ENCODE measurements at regions not wholly inside any gene's neighbourhood (a gene's known extent, or its start where the extent isn't known, plus 50 kb on each side); places are given as distances from the start of the nearest gene placed in this dataset.

DNA sequence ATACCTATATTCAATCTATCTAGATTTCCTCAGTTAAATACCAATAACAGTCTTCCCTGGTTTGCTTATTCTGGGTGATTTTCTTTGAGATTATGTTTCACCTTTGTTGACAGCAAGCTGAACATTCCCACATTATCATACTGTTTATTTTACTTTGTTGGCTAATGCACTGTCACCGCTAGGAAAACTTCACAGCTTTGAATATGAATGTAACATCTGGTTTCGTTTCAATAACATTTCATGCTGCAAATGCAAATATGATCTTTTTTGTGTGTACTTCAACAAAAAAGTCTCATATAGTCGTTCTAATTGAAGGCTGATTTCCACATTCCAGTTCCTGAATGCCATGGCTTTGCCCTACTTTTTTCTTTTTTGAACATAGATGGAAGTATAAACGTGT lies 946.3 kb upstream of the GHITM start:
- no peak overlapping the region for H3K27ac ChIP-seq (ENCODE audit: low read depth, low read length)
- no peak overlapping the region for H2BK5ac ChIP-seq (ENCODE audit: low read depth, low read length)
- H3K23ac ChIP-seq (ENCODE audit: insufficient read length): no peak overlapping the region
- H3K4me1 ChIP-seq (replicated peaks in 1 of 4; ENCODE audit: control insufficient read depth in 3 of 4, insufficient read depth in 4 of 4, low read length in 3 of 4): no peaks in the 10 kb centered on the region
- no peaks in the 10 kb centered on the region for H3K27me3 ChIP-seq (replicated peaks in 1 of 4; ENCODE audit: control insufficient read depth in 3 of 4, extremely low read depth in 1 of 4, insufficient read depth in 3 of 4, low read length in 3 of 4)
- H3K56ac ChIP-seq (replicated peaks; ENCODE audit: insufficient read length, low read depth, low read length): no peak overlapping the region
- H3K4me2 ChIP-seq (ENCODE audit: insufficient read depth in 1 of 2, low read depth in 2 of 2, low read length in 2 of 2): no peak overlapping the region
- H2AFZ ChIP-seq (ENCODE audit: low read length): no peak overlapping the region
- H3K79me1 ChIP-seq (ENCODE audit: low read depth, low read length): no peaks in the 10 kb centered on the region
- H2BK20ac ChIP-seq (ENCODE audit: low read length): no peak overlapping the region
- no peak overlapping the region for H4K5ac ChIP-seq (ENCODE audit: insufficient read length, low read depth, low read length)
- H2BK120ac ChIP-seq (replicated peaks; ENCODE audit: low read depth, low read length): no peak overlapping the region
- 49% methylated on average over 4 of the region's 4 CpGs; no CpG with 5 or more reads in 1 of the 2 experiments for WGBS, 2 experiments (ENCODE audit: extremely low coverage in 1 of 2, insufficient coverage in 1 of 2, insufficient read length in 1 of 2, insufficient replicate concordance in 2 of 2, low coverage in 1 of 2, low lambda C conversion rate in 2 of 2, missing lambda C conversion rate in 1 of 2)
- H3K9ac ChIP-seq (replicated peaks in 1 of 4; ENCODE audit: extremely low read depth in 1 of 4, low read depth in 3 of 4, low read length in 3 of 4): no peak overlapping the region
- no peak for FAIRE-seq
- H3K36me3 ChIP-seq (ENCODE audit: control insufficient read depth in 2 of 4, insufficient read depth in 4 of 4, low read length in 3 of 4): no peaks in the 10 kb centered on the region
- H3K79me2 ChIP-seq (ENCODE audit: control insufficient read depth in 1 of 2, insufficient read depth in 2 of 2, low read length in 2 of 2): no peaks in the 10 kb centered on the region
- H2BK12ac ChIP-seq (ENCODE audit: low read depth, low read length): no peak overlapping the region
- DNase-seq (ENCODE audit: low read depth in 1 of 2, low spot score in 2 of 2): no peak
- H2BK15ac ChIP-seq (ENCODE audit: low read length): no peak overlapping the region
- CTCF ChIA-PET (ENCODE audit: partially characterized antibody): no interaction called here
- no peak overlapping the region for H2AK5ac ChIP-seq (ENCODE audit: low read depth, low read length)
- no peak overlapping the region for H3K18ac ChIP-seq (ENCODE audit: extremely low read depth, low read length)
- TF ChIP-seq CBX8 (IDR thresholded peaks at IDR 0.05; ENCODE audit: borderline replicate concordance, low read depth, low read length) (no peak), TAF7 (optimal IDR thresholded peaks at IDR 0.05; ENCODE audit: borderline replicate concordance, low read depth, low read length) (no peak), SP1 (IDR thresholded peaks at IDR 0.05; ENCODE audit: low read depth, low read length) (no peak), KDM5A (IDR thresholded peaks at IDR 0.05; ENCODE audit: low read length) (no peak)
- no peak overlapping the region for H4K91ac ChIP-seq (replicated peaks; ENCODE audit: insufficient read length, low read length)
- no peak overlapping the region for H3K14ac ChIP-seq (ENCODE audit: insufficient read length)
- H4K20me1 ChIP-seq (replicated peaks in 1 of 2; ENCODE audit: control insufficient read depth in 1 of 2, insufficient read depth in 2 of 2, low read length in 2 of 2): no peaks in the 10 kb centered on the region
- H4K8ac ChIP-seq (ENCODE audit: extremely low read depth, insufficient read depth, low read length): no peak overlapping the region
- no peak overlapping the region for H3K4ac ChIP-seq (replicated peaks; ENCODE audit: insufficient read length, low read depth, low read length)
- H3K4me3 ChIP-seq (ENCODE audit: extremely low read depth in 1 of 4, insufficient read depth in 2 of 4, low read depth in 3 of 4, low read length in 4 of 4): no peak overlapping the region
- POLR2A ChIA-PET (ENCODE audit: partially characterized antibody): no interaction called here
- no peaks in the 10 kb centered on the region for H3K23me2 ChIP-seq (ENCODE audit: low read depth, low read length)
- H3K9me3 ChIP-seq (ENCODE audit: insufficient read depth in 2 of 2, low read depth in 1 of 2, low read length in 1 of 2): no peaks in the 10 kb centered on the region
